ENCODE measurements at regions not wholly inside any gene's neighbourhood (a gene's known extent, or its start where the extent isn't known, plus 50 kb on each side); places are given as distances from the start of the nearest gene placed in this dataset.

DNA sequence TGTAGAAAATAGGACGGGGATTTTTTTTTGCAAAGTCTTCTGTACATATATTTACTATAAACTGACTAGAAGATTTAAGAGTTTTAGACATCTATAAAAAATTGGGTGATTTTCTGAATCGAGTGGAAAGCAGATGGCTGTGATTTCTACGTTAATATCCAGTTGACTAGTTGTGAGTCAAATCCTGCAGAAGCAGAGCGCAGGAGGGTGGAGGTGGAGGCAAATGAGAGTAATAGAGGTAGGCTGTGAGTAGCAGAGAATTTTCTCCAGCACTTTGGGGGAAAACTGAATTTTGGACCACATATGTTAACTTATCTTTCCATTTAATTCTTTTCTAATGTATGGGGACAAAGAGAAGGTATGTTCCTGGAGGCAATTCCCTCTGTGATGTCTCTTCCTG lies 82.1 kb upstream of the SOX3 start:
- ATAC-seq (no peak), DNase-seq (no peak)
- Histone ChIP-seq H3K4me3 (no peak overlapping the region), H3K27ac (no peak overlapping the region), H3K9me3 (no peaks in the 10 kb centered on the region), H3K36me3 (no peaks in the 10 kb centered on the region), H3K27me3 (no peaks in the 10 kb centered on the region), H3K4me1 (no peaks in the 10 kb centered on the region)
- TF ChIP-seq, protein P1, sequence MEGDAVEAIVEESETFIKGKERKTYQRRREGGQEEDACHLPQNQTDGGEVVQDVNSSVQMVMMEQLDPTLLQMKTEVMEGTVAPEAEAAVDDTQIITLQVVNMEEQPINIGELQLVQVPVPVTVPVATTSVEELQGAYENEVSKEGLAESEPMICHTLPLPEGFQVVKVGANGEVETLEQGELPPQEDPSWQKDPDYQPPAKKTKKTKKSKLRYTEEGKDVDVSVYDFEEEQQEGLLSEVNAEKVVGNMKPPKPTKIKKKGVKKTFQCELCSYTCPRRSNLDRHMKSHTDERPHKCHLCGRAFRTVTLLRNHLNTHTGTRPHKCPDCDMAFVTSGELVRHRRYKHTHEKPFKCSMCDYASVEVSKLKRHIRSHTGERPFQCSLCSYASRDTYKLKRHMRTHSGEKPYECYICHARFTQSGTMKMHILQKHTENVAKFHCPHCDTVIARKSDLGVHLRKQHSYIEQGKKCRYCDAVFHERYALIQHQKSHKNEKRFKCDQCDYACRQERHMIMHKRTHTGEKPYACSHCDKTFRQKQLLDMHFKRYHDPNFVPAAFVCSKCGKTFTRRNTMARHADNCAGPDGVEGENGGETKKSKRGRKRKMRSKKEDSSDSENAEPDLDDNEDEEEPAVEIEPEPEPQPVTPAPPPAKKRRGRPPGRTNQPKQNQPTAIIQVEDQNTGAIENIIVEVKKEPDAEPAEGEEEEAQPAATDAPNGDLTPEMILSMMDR (IDR thresholded peaks at IDR 0.05 in 4 of 5, conservative IDR thresholded peaks at IDR 0.05 in 1 of 5) = no peak
- TF ChIP-seq POLR2A (IDR thresholded peaks at IDR 0.05) = no peak
- in situ Hi-C loops (cut with MboI; ENCODE audit: low sequenced_read_pairs in 4 of 4) (no loop called here), intact Hi-C loops (cut with DNase I; ENCODE audit: low total_unique reads) (no loop called here)

DNA sequence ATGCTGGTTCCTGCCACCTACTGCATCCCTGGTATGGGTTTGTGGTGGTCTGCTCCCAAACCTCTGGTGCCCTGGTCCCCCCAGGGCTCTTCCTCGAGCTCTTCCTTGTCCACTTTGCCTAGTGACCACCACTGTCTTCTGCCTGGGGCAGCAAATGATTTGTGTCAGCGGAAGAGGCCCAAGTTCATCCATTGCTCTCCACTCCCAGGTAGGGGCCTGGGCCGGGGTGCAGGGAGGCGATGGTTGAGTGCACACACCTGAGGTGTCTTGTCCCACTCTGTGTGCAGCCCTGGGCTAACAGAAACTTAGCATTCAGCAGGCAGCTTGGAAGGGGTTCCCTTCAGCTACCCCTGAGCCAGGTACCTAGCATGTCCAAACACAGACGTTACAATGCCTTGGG lies 75.6 kb upstream of the SOX3 start:
- Histone ChIP-seq H3K27ac (no peak overlapping the region), H3K27me3 (no peaks in the 10 kb centered on the region), H3K4me1 (no peaks in the 10 kb centered on the region), H3K4me3 (no peak overlapping the region), H3K36me3 (no peaks in the 10 kb centered on the region), H3K9me3 (no peaks in the 10 kb centered on the region)
- TF ChIP-seq, protein P1 (IDR thresholded peaks at IDR 0.05 in 4 of 5, conservative IDR thresholded peaks at IDR 0.05 in 1 of 5) = no peak
- TF ChIP-seq POLR2A (IDR thresholded peaks at IDR 0.05) = no peak
- DNase-seq (no peak), ATAC-seq (no peak)
- intact Hi-C loops (cut with DNase I; ENCODE audit: low total_unique reads) (no loop called here), in situ Hi-C loops (cut with MboI; ENCODE audit: low sequenced_read_pairs in 4 of 4) (no loop called here)

DNA sequence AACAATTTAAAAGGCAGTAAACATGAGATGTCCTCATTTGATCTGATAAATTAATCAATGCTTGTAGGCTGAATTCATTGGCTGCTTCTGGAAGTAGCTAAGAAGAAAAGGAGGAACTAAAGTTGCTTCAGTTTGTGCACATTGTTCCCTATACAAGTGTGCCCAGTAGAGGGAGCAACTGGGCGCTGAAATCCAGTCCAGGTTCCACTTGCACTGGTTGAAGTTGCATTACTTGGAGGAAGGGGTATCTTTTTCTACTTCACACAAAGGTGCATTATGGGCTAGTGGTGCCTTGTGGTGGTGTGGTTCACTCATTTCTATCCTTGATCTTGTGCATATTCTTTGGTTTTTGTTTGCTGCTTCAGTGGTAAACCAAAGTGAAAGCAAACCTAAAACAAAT lies 67.9 kb upstream of the SOX3 start:
- no peaks in the 10 kb centered on the region for H3K27me3 ChIP-seq
- TF ChIP-seq, protein P1 (IDR thresholded peaks at IDR 0.05 in 4 of 5, conservative IDR thresholded peaks at IDR 0.05 in 1 of 5) = peak in 1 of 5 experiments; percentile 44
- no peak for TF ChIP-seq POLR2A (IDR thresholded peaks at IDR 0.05)
- H3K4me3 ChIP-seq = no peak overlapping the region
- intact Hi-C loops (cut with DNase I; ENCODE audit: low total_unique reads) = no loop called here
- ATAC-seq (no peak), DNase-seq (no peak)
- H3K36me3 ChIP-seq = no peaks in the 10 kb centered on the region
- no peak overlapping the region for H3K27ac ChIP-seq
- in situ Hi-C loops (cut with MboI; ENCODE audit: low sequenced_read_pairs in 4 of 4) = no loop called here
- no peaks in the 10 kb centered on the region for H3K9me3 ChIP-seq
- no peaks in the 10 kb centered on the region for H3K4me1 ChIP-seq

DNA sequence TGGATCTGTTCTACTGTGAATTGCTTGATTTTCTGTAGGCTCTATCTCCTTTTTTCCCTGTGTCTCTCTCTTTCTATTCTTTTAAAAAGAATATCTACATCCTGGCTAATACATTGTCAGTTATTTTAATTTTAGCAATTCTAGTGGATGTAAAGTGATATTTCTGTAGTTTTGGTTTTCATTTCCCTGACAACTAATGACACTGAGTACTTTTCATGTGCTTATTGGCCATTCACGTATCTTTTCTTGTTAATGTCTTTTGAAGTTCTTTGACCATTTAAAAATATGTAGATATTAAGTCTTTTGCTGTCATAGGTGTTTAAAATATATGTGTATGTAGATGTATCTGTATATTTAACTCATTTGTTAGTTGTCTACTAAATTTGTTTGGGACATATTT lies 59.0 kb upstream of the SOX3 start:
- no peak for ATAC-seq
- intact Hi-C loops (cut with DNase I; ENCODE audit: low total_unique reads) (no loop called here), in situ Hi-C loops (cut with MboI; ENCODE audit: low sequenced_read_pairs in 4 of 4) (no loop called here)
- TF ChIP-seq, protein P1 (IDR thresholded peaks at IDR 0.05 in 4 of 5, conservative IDR thresholded peaks at IDR 0.05 in 1 of 5) = no peak
- no peak for TF ChIP-seq POLR2A (IDR thresholded peaks at IDR 0.05)
- Histone ChIP-seq H3K27me3 (no peaks in the 10 kb centered on the region), H3K4me1 (no peaks in the 10 kb centered on the region), H3K4me3 (no peak overlapping the region), H3K36me3 (no peaks in the 10 kb centered on the region), H3K27ac (no peak overlapping the region), H3K9me3 (no peaks in the 10 kb centered on the region)
- DNase-seq = no peak
